ENCODE measurements at regions not wholly inside any gene's neighbourhood (a gene's known extent, or its start where the extent isn't known, plus 50 kb on each side); places are given as distances from the start of the nearest gene placed in this dataset.

DNA sequence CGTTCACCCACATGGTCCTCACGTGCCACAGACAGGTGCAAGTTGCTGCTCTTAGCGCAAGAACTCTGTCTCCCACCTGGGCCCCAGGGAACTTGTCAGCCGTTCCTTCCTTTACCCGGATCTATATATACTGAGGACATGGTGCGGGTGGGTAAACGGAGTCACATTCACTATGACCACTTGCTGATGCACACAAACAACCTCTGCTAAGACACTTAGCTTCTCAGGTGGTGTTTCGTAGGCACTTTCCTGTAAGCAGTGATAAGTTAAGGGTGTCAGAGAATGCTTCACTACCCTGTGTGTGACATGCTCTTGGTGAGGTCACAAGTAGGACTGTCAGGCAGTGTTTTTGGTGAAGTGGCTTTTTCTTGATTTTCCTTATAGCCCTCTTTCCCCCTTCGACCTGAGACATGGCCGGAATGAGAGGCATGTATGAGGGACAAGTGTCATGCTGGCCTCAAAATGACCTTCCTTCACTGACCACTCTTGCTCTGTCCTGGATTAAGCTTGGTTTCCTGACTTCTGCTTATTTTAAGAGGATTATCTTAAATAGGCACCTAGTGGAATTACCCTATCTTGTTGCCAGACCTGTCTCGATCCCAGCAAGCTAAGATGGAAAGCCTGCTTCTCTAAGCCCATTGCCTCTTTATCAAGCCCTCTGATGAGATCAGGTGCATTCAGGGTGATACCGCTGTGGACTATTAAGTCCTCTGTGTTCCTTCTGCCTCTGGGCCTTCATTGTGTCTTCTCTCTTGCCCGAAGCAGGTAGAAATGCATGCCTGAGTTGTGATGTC is 97.1 kb upstream of the CELF4 start:
- DNase-seq = no peak

DNA sequence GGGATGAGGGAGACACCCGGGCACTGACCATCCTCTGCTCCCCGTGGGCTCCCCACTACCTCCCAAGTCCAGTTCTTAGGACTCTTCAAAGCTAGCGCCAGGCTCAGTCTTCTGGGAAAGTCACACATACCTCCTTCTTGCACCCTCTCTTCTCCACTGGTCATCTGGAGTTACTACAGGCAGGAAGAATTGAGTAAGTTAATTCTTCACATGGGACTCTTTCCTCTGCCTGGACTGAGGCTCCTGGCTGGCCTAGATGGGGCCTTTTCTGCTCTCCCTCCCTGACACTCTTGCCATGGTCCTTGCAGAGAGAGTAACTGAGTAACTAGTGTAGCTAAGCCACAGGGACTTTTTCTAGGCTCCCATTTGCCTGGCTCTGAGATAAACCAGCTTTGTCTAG is 96.5 kb upstream of the CELF4 start:
- DNase-seq = no peak

DNA sequence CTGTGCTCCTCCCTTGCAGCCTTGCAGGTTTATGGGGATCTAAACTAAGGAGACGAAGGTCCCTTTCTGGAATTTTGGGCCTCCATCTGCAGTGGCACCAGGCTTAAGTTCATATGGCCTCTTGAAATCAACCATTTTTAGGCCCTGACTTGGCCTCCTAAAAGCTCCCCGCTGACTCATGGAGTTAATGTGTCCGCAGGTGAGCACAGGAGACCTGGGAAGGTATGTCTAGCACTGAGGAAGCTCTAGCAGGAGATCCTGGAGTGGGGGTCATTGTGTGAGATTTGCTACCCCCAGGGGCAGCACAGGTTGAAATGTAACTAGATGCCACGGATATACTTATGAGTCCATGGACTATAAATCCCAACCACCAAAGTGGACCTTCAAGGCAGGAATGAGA is 95.9 kb upstream of the CELF4 start:
- DNase-seq = no peak

DNA sequence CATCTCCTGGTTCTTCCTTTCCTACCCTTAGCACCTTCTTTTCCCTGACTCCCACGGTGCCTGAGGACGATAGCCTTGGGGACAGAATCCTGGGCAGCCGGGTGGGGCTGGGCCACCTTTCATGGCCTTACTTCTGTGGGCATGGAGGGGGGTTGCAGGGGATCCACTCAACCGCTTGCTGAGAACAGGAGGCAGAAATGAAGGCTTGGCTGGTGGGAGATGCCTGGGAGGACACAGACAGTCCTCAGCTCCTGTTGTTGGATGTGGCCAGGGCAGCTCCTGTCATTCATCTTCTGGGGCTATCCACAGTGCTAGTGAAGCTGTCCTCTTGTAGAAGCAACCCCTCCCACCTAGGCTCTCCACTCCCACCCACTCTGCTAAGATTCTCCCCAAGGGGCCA is 95.5 kb upstream of the CELF4 start:
- DNase-seq = no peak

DNA sequence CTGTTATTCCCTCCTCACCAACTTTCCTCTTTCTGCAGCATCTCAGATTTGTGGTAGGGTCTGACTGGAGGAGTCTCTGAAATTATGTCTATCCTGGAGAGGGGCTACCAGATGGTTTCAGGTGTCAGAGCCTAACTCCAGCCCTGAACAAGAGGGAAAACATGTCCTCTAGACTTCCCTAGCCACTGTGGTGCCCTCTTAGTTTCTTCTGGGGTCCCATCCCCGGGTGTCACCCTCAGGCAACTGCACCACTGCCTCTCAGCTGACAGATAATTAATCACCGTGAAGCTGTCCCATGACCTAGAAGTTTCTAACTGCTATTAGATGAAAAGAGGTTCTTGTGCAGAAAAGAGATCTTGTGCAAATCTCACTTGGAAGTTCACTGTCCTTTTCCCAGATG is 95.1 kb upstream of the CELF4 start:
- no peak for DNase-seq

DNA sequence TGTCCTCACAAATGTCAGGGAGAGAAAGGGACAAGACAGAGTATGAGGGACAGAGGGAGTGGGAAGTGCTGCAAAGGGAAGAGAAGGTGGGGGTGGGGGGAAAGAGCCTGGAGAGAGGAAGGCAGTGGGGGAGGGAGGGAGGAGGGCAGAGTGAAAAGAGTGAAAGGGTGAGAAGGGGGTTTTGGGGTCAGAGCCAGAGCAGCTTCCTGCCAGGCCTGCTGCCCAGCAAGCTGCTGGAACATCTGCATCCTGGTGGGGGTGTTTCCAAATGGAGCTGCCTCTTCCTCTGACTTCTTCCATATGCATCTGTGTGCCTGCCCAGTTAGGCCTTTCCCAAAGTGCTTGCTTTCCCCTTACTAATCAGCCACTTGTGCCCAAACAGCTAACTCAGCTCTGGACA is 94.3 kb upstream of the CELF4 start:
- no peak for DNase-seq

DNA sequence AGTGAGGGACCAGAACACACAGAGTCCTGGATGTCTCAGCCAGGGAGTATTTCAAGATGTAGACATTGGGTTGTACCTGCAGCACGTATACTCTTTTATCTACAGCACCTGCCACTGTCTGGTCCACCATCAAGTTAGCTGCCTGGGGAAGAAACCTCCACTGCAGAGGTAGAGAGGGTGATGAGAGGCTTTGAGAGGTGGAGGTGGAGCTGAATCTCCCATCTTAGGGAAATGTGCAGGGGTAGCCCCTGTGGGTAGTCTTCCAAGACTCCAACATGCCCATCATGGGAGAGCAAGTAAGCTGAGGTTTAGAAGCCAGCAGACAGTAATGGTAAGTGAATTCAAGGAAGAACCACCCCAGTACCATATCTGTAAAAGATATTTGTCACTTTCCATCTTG is 93.3 kb upstream of the CELF4 start:
- no peak for DNase-seq

DNA sequence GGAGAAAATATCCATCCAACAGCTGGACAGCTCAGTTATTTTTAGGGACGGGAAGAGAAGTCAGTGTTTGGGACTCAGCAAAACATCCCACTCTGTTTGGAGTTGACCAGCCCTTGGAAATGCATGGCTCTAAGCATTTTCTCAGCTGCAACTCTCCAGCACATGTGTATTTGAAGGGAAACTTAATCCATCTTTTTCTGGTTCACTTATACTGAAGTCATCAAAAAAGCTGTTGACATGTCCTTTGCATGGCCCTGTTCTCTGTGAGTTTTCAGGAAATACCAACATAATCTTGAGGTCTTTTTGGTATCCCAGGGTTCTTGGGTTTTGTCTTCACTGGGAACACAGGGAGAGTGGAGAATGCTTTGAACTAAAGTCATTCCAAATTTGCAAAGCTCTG is 91.9 kb upstream of the CELF4 start:
- no peak for DNase-seq

DNA sequence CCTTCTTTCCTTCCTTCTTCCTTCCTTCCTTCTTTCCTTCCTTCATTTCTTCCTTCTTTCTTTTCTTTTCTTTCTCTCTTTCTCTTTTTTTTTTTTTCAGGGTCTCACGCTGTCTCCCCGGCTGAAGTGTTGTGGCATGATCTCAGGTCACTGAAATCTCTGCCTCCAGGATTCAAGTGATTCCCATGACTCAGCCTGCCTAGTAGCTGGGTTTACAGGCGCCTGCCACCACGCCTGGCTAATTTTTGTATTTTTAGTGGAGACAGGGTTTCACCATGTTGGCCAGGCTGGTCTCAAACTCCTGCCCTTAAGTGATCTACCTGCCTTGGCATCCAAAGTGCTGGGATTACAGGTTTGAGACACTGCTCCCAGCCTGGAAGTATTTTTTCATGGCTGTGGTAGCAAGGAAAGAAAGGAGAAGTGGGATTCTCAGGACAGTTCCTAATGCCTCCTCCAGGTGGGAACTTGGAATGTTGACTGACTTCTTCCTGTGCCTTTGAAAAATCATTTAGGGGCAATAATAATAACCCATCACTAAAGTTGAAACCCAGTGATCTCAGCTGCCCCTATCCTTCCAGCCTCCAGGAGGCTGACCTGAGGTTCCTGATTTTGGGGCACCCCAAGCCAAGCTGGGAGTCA is 89.3 kb upstream of the CELF4 start:
- no peak for DNase-seq

DNA sequence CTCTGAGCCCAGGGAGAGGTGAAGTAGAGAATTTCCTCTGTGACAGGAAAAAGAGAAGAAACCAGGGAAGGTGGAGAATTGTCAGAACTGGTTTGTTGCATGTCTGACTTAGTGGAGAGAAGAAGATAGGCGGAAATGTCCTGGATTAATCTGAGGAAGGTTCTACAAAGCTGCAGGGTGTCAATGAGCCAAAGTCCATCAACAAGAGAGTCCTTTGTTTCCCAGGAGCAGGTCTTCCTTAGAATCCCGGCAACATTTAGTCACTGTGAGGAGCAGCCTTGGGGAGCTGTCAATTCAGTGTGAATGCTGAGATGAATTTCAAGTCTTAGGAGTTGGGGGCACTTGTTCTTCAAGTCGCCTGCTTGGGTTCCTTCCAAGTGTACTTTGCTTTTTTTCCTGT is 88.4 kb upstream of the CELF4 start:
- no peak for DNase-seq

DNA sequence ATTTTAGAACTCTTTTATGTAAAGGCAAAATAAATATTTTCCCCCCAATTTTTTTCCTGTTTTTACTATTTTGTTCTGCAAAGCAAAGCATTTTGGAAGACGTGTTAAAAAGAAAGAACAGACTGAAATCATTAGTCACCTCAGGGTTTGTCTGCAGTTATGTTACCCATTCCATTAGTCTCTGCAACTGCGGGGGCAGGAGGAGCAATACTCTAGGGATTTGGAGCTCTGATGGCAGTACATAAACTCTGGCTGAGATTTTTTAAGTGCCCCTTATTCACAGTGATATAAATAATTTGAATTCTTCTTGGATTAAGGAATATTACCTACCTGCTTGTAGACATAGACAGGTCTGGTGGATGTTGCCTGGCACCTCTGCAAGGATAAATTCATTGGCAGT is 88.0 kb upstream of the CELF4 start:
- no peak for DNase-seq

DNA sequence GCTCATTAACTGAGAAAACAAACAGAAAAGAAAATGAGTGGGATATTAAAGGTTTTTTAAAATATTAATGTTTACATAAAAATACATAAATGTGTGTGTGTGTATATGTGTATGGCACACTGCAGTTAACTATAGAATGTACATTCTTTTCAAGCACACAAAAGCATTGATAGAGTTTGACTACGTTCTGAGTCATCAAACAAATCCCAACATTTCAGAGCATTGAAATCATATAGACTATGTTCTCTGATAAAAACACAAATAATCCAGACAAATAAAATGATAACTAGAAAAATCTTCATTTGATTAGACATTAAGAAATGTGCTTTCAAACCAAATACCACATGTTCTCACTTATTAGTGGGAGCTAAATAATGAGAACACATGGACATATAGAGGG is 84.3 kb upstream of the CELF4 start:
- no peak for DNase-seq

DNA sequence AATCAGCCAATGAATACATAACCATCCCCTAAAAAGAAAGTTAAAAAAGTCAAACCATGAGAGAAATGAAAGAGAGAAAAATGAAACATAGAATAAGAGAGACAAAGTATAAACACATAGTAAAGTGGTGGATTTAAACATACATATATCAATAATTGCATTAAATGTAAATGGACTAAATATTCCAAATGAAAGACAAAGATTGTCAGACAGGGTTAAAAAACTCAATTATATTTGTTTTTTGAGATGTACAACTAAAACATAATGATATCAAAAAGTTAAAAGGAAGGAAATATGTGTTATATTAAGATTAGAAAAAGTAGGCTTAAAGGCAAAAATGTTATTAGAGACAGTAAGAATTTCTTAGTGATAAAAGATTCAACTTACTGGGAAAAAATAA is 83.8 kb upstream of the CELF4 start:
- no peak for DNase-seq

DNA sequence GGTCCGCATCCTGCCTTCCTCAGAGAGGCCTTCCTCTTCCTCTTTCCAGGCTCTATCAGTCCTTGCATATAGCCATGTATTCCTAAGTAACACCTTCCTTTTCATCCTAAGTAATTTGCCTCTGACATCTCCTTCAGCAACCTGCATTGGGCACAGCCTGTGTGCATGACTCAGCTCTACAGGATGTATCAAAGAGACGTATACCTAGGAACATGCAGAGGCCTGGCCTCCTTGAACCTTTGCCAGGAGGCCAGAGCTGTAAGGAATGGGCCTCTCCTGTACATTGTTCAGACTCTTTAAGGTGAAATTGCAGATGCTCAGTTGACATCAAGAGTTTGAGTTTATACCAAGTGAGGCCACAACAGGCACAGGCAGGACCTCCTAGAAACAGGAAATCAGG is 76.0 kb upstream of the CELF4 start:
- DNase-seq = no peak

DNA sequence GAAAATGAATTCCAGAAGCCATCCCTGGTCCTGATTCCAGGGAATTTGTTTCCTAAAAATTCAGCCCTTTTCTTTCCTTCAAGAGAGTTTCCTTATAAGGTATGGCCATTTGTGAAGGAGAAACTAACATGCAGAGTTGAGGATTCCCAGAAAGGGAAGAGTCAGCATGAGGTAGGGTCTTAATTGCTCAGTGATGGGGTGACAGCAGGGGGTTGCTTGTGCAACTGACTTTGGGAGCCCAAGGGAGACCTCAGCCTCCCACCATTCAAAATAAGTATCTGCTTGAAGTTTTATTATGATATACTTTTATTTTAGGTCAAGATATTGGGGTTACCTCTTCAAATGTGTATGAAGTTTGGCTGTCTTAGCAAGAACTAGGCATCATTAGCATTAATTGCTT is 74.9 kb upstream of the CELF4 start:
- no peak for DNase-seq

DNA sequence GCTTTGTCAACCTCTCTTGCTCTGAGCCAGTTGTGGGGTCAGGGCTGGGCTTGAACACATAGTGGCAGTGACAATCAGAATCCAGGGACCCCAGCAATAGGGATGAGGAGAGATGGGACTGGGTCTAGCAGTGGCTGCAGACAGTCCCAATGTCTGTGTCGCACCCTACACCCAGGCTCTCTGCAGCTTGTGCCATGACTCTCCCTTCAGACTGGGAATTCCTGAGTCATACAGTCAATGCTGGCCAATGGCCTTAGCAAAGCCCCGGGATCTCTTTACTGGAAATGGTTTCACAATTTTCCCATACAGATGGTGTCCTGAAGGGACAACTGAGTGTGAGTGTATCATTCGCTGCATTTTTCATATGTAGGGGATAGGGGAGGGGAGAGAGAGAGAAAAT is 74.2 kb upstream of the CELF4 start:
- no peak for DNase-seq

DNA sequence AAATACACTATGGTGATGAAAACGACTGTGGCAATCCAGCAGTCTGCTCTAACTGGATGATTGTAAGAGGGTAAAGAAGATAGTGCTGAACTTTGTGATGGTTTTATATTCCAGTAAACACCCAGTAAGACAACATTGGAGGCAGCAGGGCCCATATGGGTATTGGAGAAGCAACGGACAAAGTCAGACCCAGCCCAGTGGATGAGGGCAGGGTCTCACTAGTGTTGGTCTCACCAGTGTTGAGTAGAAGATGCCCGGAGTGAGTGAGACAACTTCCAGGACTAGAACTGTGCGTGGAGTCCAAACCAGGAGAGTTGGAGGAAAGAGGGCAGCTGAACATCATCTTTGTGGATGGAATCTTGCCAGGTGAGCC is 71.9 kb upstream of the CELF4 start:
- DNase-seq = no peak

DNA sequence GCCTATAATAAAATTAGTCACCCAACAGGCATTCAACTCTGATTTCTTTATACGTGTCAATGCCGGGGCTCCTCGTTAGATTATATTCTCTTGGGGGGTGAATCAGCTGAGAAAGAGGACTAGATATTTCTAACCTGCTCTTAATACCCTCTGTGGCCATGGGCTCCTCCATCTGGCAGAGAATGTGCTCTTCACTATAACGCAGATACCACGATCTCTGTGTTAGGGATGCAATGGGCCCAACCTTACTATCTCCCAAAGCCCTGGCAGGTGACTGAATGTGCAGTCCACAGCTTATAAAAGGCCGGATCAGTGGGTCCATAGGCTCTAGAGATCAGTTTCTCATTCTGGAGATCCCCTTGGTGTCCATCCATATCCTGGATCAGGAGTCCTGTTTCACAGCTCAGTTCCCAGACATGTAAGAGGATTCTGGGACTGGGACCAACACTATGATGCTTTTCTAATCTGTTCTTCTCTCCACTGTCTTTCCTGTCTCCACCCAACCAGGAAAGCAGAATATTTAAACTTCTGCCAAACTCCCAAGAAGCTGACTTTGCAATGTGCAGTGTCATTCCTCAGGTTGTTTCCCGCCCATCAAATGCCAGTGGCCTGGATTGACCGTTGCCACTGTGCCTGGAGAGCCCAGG is 71.4 kb upstream of the CELF4 start:
- DNase-seq = no peak

DNA sequence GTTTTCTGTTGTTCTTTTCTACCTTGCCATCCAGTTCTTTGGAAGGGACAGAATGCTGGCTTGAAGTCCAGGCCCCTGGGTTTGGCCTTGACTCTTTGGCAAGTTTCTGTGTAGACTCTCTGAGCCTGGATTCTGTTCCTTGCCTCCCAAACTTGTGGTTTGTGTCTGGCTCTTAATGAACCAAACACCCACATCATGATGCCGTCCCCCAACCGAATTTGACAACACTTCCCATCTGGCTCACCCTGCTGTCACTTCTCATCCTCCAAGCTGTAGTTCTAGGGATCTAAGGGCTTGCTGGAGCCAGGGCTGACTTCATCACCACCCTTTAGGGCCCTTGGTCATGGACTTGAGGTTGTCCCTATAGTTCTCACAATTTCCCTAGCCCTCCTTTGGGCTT is 68.9 kb upstream of the CELF4 start:
- no peak for DNase-seq

DNA sequence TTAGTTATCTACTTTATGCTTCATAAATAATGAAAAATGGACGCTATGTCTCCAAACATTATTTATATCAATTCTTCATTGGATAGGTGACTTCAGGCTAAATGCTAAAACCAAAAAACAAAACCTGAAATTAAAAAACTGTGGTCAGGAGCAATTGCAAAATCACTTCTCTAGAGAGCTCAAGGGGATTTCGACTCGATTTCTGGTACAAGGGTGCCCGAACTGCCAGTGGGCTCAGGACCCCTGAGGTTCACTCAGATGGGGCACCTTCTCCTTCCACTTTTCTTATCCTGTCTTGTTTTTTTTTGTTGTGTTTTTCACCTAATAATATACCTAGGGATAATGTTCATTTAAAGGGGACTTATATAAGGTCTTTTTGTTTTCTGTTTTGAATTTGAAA is 65.8 kb upstream of the CELF4 start:
- DNase-seq = no peak

DNA sequence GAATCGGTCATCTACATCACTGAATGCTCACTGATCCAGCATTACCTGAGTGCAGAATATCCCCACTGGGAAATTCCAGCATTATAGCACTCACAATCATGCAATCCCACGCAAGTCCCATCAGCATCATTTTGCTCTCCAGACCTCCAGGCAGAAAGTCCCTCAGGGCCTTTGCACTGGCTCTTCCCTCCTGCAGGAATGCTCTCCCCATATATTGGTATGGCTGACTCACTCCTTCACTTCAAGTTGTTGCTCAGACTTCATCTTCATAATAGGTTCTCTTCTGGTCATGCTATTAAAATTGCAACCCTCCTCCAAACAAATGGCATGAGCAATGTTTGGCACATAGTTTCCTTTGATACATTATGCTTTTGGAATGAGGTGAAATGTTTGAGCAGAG is 64.7 kb upstream of the CELF4 start:
- DNase-seq = no peak

DNA sequence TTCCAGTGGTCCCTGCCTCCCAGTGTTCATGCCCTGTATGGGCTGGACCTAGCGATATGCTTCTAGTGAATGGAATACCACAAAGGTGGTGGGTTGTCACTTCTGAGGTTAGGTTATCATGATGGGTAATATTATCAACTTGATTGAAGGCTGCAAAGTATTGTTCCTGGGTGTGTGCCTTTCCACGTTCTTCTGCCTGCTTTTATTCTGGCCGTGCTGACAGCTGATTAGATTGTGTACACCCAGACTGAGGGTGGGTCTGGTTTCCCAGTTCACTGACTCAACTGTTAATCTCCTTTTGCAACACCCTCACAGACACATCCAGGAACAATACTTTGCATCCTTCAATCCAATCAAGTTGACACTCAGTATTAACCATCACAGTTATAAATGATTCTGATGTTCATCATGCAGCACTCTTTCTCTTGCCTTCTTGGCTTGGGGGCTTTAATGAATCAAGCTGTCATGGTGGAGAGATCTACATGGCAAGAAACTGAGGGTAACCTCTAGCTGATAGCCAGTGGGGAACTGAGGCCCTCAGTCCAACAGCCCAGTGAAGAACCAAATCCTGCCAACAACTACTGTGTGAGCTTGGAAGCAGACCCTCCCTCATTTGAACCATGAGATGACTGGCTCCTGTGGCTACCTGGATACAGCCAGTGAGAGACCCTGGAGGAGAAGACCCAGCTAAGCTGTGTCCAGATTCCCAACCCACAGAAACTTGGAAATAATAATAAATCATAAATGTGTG is 63.0 kb upstream of the CELF4 start:
- DNase-seq = no peak

DNA sequence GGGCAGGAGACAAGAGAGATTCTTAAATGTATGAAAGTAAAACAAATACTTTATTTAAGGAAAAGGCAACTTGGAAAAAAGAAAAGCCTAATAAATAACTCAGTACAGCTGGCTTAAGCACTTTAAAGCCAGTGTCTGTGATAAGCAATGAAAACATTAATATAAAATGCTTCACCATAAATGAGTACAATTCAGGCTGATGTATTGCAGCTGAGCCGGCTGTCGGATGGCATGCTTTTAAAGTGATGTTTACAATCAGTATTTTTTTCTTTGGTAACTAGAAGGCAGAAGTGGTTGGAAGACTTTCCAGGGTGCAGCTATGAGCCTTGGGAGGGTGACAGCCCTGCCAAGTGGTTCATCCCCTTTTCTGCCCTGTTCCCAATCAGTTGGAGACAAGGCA is 58.7 kb upstream of the CELF4 start:
- no peak for DNase-seq

DNA sequence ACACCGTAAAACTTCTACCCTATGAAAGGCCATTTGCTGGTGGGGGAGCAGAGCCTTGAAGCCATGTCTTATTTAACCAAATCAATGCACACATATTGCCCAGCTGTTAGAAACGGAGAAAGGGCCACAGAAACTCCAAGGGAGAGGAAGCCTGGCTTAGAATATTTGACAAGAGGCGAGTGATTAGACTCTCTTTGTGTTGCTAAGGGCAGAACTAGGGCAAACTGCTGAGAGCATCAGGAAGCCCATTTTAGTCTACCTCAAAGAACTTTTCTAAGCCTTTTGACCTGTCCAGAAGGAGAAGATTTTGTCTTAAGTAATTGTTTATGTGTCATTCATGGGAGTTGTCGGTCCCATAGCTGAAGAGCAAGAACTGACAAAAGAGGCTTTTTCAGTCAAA is 54.4 kb upstream of the CELF4 start:
- DNase-seq = no peak

All from cerebellar nuclear complex (tissue), 1 donor.